SK-N-SH treated with all-trans-retinoic acid at 6 μM for 48 hours (cell line): ENCODE measurements at regions not wholly inside any gene's neighbourhood (a gene's known extent, or its start where the extent isn't known, plus 50 kb on each side); places are given as distances from the start of the nearest gene placed in this dataset.

Source experiments
- ATAC-seq: fragments of 200-7000 bp; cut with Tn5 transposase; 3 replicates; pipeline ENCODE4 v1.9.1; 2020; ENCODE audit warnings: mild to moderate bottlenecking, moderate library complexity
- ARNTL ChIP-seq: fragments of 450-650 bp; formaldehyde crosslinking; IDR thresholded peaks from 2 replicates; pipeline ENCODE4 v1.5.0; 2020; ENCODE audit warnings: low read depth, mild to moderate bottlenecking, moderate library complexity, borderline replicate concordance
- CREB5 ChIP-seq: fragments of 250-450 bp; sonication (Bioruptor Pico); IDR thresholded peaks from 2 replicates; pipeline ENCODE4 v1.5.1; 2020; ENCODE audit warnings: low read depth, mild to moderate bottlenecking, moderate library complexity
- CSDC2 ChIP-seq: fragments of 250-450 bp; sonication (Bioruptor Pico); IDR thresholded peaks from 2 replicates; pipeline ENCODE4 v1.5.0; 2020; ENCODE audit warnings: mild to moderate bottlenecking, moderate library complexity
- ESRRG ChIP-seq: fragments of 250-450 bp; sonication (Bioruptor Pico); IDR thresholded peaks from 2 replicates; pipeline ENCODE4 v1.6.1; 2021; ENCODE audit warnings: mild to moderate bottlenecking
- GLIS3 ChIP-seq: fragments of 250-450 bp; sonication (Bioruptor Pico); IDR thresholded peaks from 2 replicates; pipeline ENCODE4 v1.5.0; 2020; ENCODE audit warnings: mild to moderate bottlenecking, moderate library complexity
- ISL1 ChIP-seq: fragments of 250-450 bp; sonication (Bioruptor Pico); IDR thresholded peaks from 2 replicates; pipeline ENCODE4 v2.1.2; 2022; ENCODE audit warnings: mild to moderate bottlenecking, moderate library complexity
- OSR1 ChIP-seq: fragments of 250-450 bp; sonication (Bioruptor Pico); IDR thresholded peaks from 2 replicates; pipeline ENCODE4 v1.8.0; 2022; ENCODE audit warnings: moderate library complexity, mild to moderate bottlenecking, inconsistent platforms
- POU6F1 ChIP-seq: fragments of 250-450 bp; sonication (Bioruptor Pico); IDR thresholded peaks from 2 replicates; pipeline ENCODE4 v1.8.0; 2021; ENCODE audit warnings: low read depth, mild to moderate bottlenecking, moderate library complexity, borderline replicate concordance
- PPARA ChIP-seq: fragments of 250-450 bp; sonication (Bioruptor Pico); IDR thresholded peaks from 2 replicates; pipeline ENCODE4 v1.5.0; 2020; ENCODE audit warnings: mild to moderate bottlenecking, borderline replicate concordance
- RARB ChIP-seq: fragments of 250-450 bp; sonication (Bioruptor Pico); IDR thresholded peaks from 2 replicates; pipeline ENCODE4 v1.8.0; 2021; ENCODE audit warnings: mild to moderate bottlenecking, moderate library complexity
- SNAI2 ChIP-seq: fragments of 250-450 bp; sonication (Bioruptor Pico); IDR thresholded peaks from 2 replicates; pipeline ENCODE4 v1.5.0; 2020; ENCODE audit warnings: mild to moderate bottlenecking, moderate library complexity
- TCF4 ChIP-seq: fragments of 250-450 bp; sonication (Bioruptor Pico); IDR thresholded peaks from 2 replicates; pipeline ENCODE4 v1.8.0; 2021; ENCODE audit warnings: mild to moderate bottlenecking, moderate library complexity, borderline replicate concordance
- TOX ChIP-seq: fragments of 250-450 bp; sonication (Bioruptor Pico); IDR thresholded peaks from 2 replicates; pipeline ENCODE4 v1.8.0; 2021; ENCODE audit warnings: mild to moderate bottlenecking, moderate library complexity, borderline replicate concordance
- TSHZ2 ChIP-seq: fragments of 250-450 bp; sonication (Bioruptor Pico); IDR thresholded peaks from 2 replicates; pipeline ENCODE4 v1.5.0; 2020; ENCODE audit warnings: mild to moderate bottlenecking, moderate library complexity
- ZC3H10 ChIP-seq: fragments of 250-450 bp; sonication (Bioruptor Pico); IDR thresholded peaks from 2 replicates; pipeline ENCODE4 v1.5.1; 2021; ENCODE audit warnings: mild to moderate bottlenecking, moderate library complexity
- ZFP3 ChIP-seq: fragments of 250-450 bp; sonication (Bioruptor Pico); IDR thresholded peaks from 2 replicates; pipeline ENCODE4 v1.5.0; 2020; ENCODE audit warnings: mild to moderate bottlenecking, moderate library complexity
- ZFP30 ChIP-seq: fragments of 450-650 bp; formaldehyde crosslinking; IDR thresholded peaks from 2 replicates; pipeline ENCODE4 v1.5.0; 2022; ENCODE audit warnings: mild to moderate bottlenecking, moderate library complexity
- ZNF70 ChIP-seq: fragments of 450-650 bp; formaldehyde crosslinking; IDR thresholded peaks from 2 replicates; pipeline ENCODE4 v1.5.0; 2020; ENCODE audit warnings: mild to moderate bottlenecking, moderate library complexity
- ZNF8 ChIP-seq: fragments of 450-650 bp; formaldehyde crosslinking; IDR thresholded peaks from 2 replicates; pipeline ENCODE4 v1.5.0; 2020; ENCODE audit warnings: mild to moderate bottlenecking, moderate library complexity
- TF ChIP-seq, protein P1 (sequence below): fragments of 250-450 bp; sonication (Bioruptor Pico); IDR thresholded peaks from 2 replicates; pipeline ENCODE4 v1.5.1; 2021; ENCODE audit warnings: mild to moderate bottlenecking, moderate library complexity
- TF ChIP-seq, protein P2 (sequence below): fragments of 250-450 bp; sonication (Bioruptor Pico); IDR thresholded peaks from 2 replicates; pipeline ENCODE4 v1.8.0; 2020; ENCODE audit warnings: mild to moderate bottlenecking, moderate library complexity, borderline replicate concordance

DNA sequence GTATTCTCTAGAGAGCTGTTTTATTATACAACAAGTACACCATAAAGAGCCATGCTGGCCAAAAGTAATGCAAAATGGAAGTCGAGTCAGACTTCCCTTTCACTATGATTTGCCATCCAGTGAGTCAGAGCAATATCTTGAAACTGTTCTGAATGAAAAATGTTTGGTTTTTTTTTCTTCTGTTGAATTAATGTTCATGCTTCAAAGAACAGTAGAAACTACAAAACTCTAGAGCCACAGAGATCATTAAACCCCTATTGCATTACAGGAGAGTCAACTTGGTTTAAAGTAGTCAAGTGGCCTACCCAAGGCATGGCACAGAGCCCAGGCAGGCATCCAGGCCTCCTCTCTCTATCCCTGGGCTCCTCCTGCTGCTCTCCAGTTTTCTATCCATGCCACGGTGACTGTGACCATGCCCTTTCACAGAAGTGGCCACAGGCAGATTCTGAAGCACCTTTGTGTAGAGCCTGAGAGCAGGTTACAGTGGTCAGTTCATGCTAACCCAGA lies 358.9 kb downstream of the DEPDC1B start (continued):
- no peak for TF ChIP-seq TSHZ2 (CRISPR knock-in tag)
- no peak for TF ChIP-seq TOX (CRISPR knock-in tag)
- TF ChIP-seq POU6F1 (CRISPR knock-in tag), result no peak
- TF ChIP-seq ZFP30, result no peak
- TF ChIP-seq GLIS3 (CRISPR knock-in tag), result no peak
- TF ChIP-seq RARB (CRISPR knock-in tag), result no peak
- no peak for TF ChIP-seq ISL1 (CRISPR knock-in tag)
- TF ChIP-seq, all 23 proteins: peak for 0

DNA sequence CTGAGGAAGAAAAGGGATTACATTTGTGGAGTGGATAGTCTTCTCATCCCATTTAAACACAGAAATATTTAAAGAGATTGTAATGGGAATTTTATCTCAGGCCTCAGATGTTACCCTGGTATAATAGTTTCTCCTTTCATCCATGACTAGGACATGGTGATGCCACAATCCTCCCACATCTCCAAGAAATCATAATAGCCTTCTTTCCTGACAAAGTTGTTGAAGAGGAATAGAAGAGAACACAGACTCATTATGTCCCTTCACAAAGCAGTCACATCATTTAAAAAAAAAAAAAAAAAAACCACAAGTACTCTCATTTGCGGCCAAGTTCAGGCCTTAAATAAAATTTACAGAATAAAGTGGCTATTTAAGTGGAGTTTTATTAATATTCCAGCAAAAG lies 359.6 kb downstream of the DEPDC1B start:
- TF ChIP-seq ZNF8 (CRISPR knock-in tag), result no peak
- no peak for TF ChIP-seq PPARA
- no peak for TF ChIP-seq TOX (CRISPR knock-in tag)
- no peak for TF ChIP-seq ZFP30
- no peak for TF ChIP-seq ZNF70 (CRISPR knock-in tag)
- no peak for TF ChIP-seq TCF4 (CRISPR knock-in tag)
- TF ChIP-seq ISL1 (CRISPR knock-in tag), result no peak
- no peak for TF ChIP-seq ZC3H10 (CRISPR knock-in tag)
- no peak for TF ChIP-seq CREB5 (CRISPR knock-in tag)
- no peak for TF ChIP-seq CSDC2
- no peak for TF ChIP-seq OSR1 (CRISPR knock-in tag)
- TF ChIP-seq TSHZ2 (CRISPR knock-in tag), result no peak
- TF ChIP-seq, protein P1, sequence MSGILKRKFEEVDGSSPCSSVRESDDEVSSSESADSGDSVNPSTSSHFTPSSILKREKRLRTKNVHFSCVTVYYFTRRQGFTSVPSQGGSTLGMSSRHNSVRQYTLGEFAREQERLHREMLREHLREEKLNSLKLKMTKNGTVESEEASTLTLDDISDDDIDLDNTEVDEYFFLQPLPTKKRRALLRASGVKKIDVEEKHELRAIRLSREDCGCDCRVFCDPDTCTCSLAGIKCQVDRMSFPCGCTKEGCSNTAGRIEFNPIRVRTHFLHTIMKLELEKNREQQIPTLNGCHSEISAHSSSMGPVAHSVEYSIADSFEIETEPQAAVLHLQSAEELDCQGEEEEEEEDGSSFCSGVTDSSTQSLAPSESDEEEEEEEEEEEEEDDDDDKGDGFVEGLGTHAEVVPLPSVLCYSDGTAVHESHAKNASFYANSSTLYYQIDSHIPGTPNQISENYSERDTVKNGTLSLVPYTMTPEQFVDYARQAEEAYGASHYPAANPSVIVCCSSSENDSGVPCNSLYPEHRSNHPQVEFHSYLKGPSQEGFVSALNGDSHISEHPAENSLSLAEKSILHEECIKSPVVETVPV (CRISPR knock-in tag), result no peak
- no peak for TF ChIP-seq GLIS3 (CRISPR knock-in tag)
- no peak for TF ChIP-seq ESRRG
- TF ChIP-seq SNAI2, result no peak
- TF ChIP-seq, protein P2, sequence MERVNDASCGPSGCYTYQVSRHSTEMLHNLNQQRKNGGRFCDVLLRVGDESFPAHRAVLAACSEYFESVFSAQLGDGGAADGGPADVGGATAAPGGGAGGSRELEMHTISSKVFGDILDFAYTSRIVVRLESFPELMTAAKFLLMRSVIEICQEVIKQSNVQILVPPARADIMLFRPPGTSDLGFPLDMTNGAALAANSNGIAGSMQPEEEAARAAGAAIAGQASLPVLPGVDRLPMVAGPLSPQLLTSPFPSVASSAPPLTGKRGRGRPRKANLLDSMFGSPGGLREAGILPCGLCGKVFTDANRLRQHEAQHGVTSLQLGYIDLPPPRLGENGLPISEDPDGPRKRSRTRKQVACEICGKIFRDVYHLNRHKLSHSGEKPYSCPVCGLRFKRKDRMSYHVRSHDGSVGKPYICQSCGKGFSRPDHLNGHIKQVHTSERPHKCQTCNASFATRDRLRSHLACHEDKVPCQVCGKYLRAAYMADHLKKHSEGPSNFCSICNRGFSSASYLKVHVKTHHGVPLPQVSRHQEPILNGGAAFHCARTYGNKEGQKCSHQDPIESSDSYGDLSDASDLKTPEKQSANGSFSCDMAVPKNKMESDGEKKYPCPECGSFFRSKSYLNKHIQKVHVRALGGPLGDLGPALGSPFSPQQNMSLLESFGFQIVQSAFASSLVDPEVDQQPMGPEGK (CRISPR knock-in tag), result no peak
- no peak for TF ChIP-seq ARNTL (CRISPR knock-in tag)
- TF ChIP-seq ZFP3, result no peak
- TF ChIP-seq, all 23 proteins: peak for 0
- no peak for ATAC-seq
